NB4 (cell line): ENCODE measurements at regions not wholly inside any gene's neighbourhood (a gene's known extent, or its start where the extent isn't known, plus 50 kb on each side); places are given as distances from the start of the nearest gene placed in this dataset.

Experiments
- DNase-seq: peaks from one replicate; pipeline ENCODE4 v3.0.0; 2010; ENCODE audit warnings: low read depth
- H3K4me3 ChIP-seq: one replicate; pipeline ENCODE4 v1.5.1; 2011; ENCODE audit warnings: mild to moderate bottlenecking, low read depth, low read length, moderate library complexity
- MYC ChIP-seq: IDR thresholded peaks from 2 replicates; pipeline ENCODE4 v1.6.1; 2011; ENCODE audit warnings: low read depth, low read length
- POLR2A ChIP-seq: IDR thresholded peaks from 2 replicates; pipeline ENCODE4 v1.6.1; 2011; ENCODE audit warnings: mild to moderate bottlenecking; ENCODE audit not compliant: insufficient read length; ENCODE audit errors: extremely low read depth
- TF ChIP-seq, protein P1 (sequence below): IDR thresholded peaks from 2 replicates; pipeline ENCODE4 v1.6.1; 2011; ENCODE audit warnings: low read depth, low read length
- TF ChIP-seq, protein P2 (sequence below): IDR thresholded peaks from one replicate; pipeline ENCODE4 v1.5.1; 2012; ENCODE audit warnings: low read depth, low read length

DNA sequence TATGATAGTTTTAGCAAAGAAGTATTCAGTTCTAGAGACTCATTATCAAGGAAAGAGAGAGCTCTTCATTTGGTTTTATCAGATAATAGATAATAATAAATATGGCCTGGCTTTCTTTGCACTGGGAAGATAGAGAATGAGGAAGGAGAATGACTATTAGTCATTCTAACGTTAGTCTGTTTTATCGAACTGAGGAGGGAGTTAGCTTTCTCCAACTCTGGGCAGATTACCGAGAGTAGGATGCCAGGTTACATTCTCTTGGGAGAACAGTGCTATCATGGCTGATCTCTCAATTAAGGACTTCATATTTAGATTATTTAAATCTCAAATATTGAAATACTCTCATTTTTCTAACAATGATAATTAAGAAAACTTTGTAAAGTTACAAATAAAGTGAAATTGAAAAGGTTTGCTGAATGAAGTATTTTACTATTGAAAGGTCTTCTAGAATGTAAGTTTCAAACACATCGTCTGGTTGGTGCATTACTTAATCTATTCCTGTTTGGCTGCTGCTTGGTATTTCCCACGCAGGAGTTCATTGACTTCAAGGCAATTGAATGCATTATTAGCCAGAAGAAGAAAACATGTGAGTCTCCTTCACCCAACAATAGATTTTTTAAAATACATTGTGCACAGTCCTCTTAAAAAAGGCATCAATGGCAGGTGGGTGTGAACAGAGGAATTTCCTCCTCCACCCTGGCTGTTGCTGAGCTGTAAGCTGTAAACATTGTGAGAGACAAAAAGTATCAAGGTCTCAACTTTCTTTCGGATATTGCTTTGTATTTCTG is 140.8 kb downstream of the C9orf152 start:
- DNase-seq = peak; percentile 66
- TF ChIP-seq, protein P1, sequence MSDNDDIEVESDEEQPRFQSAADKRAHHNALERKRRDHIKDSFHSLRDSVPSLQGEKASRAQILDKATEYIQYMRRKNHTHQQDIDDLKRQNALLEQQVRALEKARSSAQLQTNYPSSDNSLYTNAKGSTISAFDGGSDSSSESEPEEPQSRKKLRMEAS = no peak
- TF ChIP-seq, protein P2, sequence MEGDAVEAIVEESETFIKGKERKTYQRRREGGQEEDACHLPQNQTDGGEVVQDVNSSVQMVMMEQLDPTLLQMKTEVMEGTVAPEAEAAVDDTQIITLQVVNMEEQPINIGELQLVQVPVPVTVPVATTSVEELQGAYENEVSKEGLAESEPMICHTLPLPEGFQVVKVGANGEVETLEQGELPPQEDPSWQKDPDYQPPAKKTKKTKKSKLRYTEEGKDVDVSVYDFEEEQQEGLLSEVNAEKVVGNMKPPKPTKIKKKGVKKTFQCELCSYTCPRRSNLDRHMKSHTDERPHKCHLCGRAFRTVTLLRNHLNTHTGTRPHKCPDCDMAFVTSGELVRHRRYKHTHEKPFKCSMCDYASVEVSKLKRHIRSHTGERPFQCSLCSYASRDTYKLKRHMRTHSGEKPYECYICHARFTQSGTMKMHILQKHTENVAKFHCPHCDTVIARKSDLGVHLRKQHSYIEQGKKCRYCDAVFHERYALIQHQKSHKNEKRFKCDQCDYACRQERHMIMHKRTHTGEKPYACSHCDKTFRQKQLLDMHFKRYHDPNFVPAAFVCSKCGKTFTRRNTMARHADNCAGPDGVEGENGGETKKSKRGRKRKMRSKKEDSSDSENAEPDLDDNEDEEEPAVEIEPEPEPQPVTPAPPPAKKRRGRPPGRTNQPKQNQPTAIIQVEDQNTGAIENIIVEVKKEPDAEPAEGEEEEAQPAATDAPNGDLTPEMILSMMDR = no peak
- TF ChIP-seq POLR2A (no peak), MYC (no peak)
- no peak overlapping the region for H3K4me3 ChIP-seq

DNA sequence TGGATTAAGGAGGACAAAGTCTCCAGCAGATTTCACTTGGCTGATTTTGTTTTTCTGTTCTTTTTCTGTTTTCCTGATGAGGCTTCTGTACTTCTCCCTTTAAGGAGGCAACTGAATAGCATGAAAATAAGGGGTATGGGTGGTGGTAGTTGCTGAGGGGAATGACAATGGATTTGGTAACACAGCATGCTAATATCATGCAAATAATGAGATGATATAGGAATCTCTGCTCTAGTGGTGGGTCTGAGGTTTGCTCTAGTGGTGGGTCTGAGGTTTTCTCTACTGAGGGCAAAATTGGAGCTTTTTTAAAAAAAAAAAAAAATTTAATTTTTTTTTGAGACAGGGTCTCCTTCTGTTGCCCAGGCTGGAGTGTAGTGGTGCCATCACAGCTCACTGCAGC is 139.7 kb downstream of the C9orf152 start:
- DNase-seq = no peak
- no peak overlapping the region for H3K4me3 ChIP-seq
- TF ChIP-seq, protein P2 = no peak
- no peak for TF ChIP-seq POLR2A
- TF ChIP-seq, protein P1 = no peak
- no peak for TF ChIP-seq MYC

DNA sequence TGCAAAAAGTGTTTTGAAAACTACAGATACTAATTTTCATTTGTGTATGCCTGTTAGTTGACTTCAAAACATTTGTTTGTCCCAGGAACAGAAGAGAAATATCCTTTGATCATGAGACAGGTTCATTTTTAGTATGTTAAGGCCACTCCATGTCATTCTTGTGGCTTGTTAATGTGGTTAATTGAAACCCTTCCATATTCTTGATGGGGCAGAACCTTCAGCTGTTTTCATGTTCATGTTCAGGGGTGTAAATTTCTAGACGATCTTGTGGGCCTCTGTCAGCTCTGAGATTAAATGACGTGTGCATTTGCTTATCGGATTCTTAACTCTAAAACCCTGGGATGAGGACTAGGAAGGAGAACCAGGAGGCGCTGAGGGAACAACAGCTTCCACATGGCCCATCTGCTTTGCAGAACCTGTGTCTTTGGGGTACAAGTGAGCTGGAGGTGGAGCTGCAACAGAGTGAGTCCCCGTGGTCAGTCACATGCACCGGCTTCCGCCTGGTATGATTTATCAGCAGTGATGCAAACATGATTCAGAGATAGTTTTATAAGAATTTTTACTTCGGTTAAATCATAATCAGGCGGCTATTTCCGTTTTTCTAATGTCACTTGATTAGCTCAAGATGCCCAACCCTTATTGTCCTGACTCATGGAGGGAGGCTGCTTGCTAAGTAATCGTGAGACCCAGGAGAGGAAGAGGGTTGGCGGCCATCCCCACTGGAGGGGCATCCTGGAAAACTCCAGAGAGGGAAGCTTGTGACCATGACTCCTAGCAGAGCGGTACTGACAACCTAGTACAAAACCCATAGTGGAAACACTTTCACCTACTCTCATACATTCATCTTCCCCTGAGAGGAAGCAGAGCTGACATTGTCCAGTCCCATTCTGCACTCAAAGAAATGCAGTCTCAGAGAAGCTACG is 138.4 kb downstream of the C9orf152 start:
- no peak for DNase-seq
- TF ChIP-seq POLR2A (no peak), MYC (no peak)
- TF ChIP-seq, protein P1 = no peak
- TF ChIP-seq, protein P2 = no peak
- H3K4me3 ChIP-seq = no peak overlapping the region

DNA sequence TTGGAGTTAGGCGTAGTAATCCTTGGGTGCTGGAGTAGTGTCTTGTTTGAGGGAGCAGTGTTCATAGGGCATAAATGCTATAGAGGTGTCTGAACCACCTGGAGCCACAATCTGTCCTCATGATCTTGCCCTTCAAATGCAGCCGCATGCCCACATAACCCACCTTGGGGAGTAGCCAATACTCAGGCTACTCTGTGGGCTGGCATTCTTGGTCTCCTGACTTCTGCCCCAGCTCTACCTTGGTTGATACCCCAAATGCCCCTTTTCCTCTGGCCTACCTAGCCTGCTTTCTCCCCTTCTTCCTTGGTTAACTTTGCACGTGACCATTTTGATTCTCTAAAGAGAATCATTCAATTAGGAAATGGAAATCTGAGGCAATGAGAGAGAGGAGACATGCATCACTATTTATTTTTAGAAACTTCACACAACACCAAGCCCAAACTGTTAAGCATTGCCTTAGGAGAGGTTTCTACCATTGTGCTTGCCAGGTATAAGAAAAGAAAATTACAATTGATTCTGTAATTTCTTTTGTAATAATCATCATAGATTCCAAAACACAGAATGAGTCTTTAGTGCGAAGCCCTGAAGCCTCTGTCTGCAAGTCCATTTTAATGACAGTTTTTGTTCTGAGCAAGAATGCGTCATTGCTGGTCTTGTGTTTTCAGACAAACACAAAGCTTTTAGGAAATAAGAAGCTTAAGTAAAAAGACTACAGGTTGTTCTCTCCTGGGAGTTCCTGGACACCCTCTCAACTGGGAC is 135.2 kb downstream of the C9orf152 start:
- DNase-seq = no peak
- TF ChIP-seq POLR2A (no peak), MYC (no peak)
- TF ChIP-seq, protein P1 = no peak
- TF ChIP-seq, protein P2 = no peak
- no peak overlapping the region for H3K4me3 ChIP-seq

DNA sequence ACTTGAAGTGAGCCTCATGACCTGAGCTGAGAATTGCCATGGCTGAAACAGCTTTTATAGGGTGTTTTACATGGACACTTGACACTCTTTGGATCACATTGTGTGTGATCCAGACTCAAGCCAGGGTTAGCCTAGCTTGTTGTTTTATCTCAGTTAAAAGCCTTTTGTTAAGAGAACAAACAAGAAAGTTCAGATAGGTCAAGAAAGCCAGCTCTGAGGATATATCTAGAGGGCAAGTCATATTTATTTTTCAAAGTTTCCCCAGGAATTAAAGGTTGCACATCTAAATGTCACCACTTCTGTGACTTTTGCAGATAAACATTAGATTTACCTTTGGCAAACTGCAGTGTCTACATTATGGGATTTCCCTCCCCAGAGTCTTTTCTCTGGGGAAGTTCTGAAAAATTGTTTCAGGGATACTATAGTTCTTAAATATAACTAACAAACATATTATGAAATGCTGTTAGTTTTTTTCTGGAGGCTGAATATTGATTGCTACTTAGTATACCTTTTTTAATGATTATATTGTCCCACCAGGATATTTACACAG is 134.5 kb downstream of the C9orf152 start:
- TF ChIP-seq, protein P2 = no peak
- TF ChIP-seq MYC = no peak
- TF ChIP-seq, protein P1 = no peak
- TF ChIP-seq POLR2A = no peak
- DNase-seq = no peak

More for the DNA sequence above, 134.5 kb downstream of the C9orf152 start:
- H3K4me3 ChIP-seq = no peak overlapping the region
